GM21381 (cell line): ENCODE measurements at regions not wholly inside any gene's neighbourhood (a gene's known extent, or its start where the extent isn't known, plus 50 kb on each side); places are given as distances from the start of the nearest gene placed in this dataset.
"Not testable (repeated sequence)": the region's sequence is repeated elsewhere in the genome, so short reads cannot be mapped to it uniquely, and the experiment has no call there.

ENCODE experiments used
- ATAC-seq: cut with Tn5 transposase; IDR thresholded peaks from one replicate; pipeline ENCODE4 v1.9.1; 2021; ENCODE audit warnings: mild to moderate bottlenecking, moderate library complexity; ENCODE audit not compliant: unreplicated experiment

DNA sequence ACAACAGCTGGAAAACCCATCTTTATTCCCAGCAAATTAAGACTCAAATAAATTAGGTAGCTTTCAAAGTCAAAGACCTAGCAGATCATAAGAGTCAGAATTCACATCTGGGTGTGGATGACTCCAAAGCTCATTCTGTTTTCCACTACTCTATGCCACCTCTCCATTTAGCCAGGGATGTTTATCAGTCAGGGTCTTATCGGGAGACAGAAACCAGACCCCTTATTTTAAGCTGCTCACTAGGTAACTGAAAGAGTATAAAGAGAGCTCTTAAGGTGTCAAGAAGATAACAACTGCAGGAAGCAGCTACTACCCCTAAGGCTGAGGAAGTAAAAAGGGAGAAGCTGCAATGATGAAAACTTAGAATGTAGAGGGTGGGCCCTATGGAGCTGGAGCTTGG lies 333.7 kb upstream of the KLF3 start:
- ATAC-seq = no peak

- ATAC-seq = no peak
Measured at GRCh38 chr4:38330936-38331335, 333.1 kb upstream of the KLF3 start.

GRCh38 chr4:38332699-38333098 lies 331.3 kb upstream of the KLF3 start:
- no peak for ATAC-seq

DNA sequence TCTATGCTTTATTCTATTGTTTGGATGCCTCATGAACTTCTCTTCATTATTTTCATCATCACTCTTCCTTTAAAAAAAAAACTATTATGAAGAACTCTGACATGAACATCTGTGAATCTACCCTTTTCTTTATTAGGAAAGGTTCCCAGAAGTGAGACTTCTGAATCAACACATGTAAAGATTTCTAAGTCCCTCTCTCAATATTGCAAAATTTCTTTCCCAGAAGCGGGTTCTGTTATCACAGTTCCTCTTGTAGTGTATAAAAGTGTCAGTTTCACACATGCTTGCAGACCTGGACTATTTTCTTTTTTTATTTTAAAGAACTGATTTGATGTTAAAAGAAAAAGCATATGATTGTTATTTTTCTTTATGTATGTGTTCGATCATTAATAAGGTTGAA lies 330.8 kb upstream of the KLF3 start:
- no peak for ATAC-seq

- no peak for ATAC-seq
Measured at GRCh38 chr4:38334791-38335190, 329.2 kb upstream of the KLF3 start.

GRCh38 chr4:38338939-38339338 lies 325.1 kb upstream of the KLF3 start:
- not testable (repeated sequence) for ATAC-seq

DNA sequence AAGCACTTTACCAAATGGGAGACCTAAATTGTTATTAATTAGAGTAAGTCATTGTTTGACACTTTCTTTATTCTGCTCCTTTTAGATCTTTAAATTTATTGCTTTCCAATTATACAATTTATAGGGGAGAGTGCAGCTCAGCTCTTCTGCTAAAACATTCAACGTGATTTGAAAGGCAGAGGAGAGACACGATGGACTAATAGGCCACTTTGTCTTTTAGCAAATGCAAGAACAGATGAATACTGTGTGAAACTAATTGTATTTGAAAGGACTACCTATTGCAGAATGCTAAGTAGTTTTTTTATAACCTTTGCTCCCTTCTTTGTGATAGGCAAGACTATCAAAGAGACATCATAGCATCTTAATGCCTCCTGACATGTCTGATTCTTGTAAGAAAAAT lies 320.4 kb upstream of the KLF3 start:
- no peak for ATAC-seq

DNA sequence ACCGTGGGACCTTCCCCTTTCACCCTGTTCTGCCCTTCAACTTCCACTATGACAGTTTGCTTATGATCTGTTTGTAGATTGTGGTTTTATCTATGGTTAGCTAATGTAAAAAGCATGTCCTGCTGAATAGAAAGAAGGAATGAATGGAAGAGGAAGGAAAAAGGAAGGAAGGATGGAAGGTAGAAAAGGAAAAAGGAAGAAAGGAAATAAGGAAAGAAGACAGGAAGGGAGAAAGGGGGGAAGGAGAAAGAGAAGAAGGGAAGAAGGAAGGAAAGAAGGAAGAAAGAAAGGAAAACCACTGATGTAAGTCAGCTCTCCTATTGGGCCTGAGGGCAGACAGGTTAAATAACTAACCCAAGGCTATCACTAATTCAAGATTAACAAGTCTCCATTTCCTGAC lies 319.1 kb upstream of the KLF3 start:
- ATAC-seq = no peak

DNA sequence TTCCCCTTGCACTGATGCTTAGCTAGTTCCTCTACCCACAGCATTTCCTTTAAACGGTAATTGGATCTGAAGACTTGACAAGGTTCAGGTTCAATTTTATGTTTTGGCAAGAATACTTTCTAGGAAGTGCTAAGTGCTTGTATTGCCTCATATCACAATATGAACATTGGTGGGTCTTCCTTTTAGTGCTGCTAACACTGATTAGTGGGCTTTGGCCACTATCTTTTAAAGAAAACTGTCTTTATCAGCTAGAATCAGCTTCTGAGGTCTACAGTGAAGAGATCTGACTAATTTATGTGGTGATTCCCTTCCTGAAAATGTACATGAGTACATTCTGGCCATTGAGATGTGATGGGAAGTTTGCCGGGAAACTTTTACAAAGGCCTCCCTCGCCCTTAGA lies 316.7 kb upstream of the KLF3 start:
- no peak for ATAC-seq

DNA sequence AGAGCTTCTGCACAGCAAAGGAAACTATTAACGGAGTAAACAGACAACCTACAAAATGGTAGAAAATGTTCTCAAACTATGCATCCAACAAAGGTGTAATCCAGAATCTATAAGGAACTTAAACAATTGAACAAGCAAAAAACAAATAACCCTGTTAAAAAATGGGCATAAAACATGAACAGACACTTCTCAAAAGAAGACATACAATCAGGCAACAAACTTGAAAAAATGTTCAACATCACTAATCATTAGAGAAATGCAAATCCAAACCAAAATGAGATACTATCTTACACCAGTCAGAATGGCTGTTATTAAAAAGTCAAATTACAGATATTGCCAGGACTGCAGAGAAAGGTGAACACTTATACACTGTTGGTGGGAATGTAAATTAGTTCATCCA lies 309.6 kb upstream of the KLF3 start:
- ATAC-seq = no peak

DNA sequence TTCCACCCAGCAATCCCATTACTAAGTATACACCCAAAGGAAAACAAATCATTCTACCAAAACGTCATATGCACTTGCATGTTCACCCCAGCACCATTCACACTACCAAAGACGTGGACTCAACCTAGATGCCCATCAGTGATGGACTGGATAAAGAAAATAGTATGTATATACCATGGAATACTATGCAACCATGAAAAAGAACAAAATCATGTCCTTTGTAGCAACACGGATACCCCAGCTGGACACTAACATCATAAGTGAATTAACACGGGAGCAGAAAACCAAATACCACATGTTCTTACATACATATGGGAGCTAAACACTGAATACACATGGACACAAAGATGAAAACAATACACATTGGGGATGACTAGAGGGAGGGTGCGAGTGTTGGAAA lies 309.1 kb upstream of the KLF3 start:
- no peak for ATAC-seq

DNA sequence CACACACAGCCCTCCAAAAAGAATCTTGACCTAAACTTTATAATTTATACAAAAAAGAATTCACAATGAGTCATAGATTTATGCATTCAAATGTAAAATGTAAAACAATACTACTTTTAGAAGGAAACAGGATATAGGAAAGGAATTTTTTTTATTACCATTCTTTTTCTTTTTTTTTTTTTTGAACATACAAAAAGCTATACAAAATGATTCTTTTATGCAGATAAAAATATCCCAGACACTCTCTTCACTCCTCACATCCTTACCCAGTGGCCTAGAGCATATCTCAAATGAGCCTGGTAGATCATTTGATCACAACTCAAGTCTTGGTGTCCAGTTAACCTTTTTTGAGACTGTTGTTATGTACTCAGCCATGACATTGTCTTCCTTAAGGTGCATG lies 307.3 kb upstream of the KLF3 start:
- ATAC-seq = no peak

DNA sequence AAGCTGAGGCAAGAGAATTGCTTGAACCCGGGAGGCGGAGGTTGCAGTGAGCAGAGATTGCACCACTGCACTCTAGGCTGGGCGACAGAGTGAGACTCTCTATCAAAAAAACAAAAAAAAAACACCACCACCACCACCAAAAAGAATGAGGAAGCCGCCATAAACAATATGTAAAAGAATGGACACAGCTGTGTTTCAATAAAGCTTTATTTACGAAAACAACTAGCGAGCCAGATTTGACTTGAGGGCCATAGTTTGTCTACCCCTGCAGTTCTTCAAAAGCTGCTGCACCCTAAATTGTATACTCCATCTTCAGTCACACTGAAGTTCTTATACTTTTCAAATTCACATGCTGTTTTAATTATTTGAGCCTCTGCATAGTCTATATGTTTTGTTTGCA lies 306.5 kb upstream of the KLF3 start:
- no peak for ATAC-seq

DNA sequence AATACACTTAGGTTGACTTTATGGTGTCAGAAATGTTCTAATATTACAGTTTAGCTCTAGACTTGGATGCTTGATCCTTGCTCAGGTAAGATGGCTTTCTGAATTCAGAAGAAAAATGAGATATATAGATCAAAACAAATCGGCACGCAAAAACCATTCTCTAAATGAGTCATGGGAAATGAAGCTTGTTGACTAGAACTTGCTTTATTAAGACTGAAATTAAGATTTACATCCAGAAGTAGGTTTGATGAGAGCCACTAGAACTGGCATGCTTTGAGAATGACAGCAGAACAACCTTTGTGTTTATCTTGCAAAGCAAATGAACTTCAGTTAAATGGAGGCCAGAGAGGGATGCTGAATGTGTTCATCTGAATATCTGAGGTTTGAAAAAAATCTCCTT lies 304.9 kb upstream of the KLF3 start:
- ATAC-seq = no peak

GRCh38 chr4:38360201-38360600 lies 303.8 kb upstream of the KLF3 start:
- no peak for ATAC-seq

DNA sequence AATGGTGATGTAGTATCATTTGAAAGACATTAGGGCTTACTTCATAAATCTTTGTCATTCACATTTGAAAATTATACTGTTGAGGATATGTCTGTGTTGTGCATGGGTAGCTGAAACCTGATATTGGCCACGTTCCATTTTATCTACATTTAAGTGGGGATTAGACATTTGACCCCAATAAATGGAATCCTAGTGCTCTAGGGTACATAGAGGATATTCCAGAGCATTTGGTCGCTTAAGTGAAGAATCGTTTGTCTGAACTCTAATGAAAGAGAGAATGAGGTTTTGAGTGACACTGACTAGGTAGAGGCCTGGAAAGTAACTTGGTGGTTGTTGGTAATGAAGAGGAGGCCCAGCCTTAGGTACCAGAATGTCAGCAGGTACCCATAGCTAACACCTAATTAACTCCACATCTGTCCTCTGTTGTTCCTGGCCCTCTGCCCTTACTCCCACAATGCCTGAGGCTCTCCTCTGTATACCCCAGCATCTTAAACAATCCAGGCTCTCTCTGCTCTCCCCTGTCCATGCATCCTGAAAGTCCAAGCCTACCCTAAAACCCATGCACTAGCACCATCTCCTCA lies 299.5 kb upstream of the KLF3 start:
- no peak for ATAC-seq

GRCh38 chr4:38365261-38365660 lies 298.7 kb upstream of the KLF3 start:
- ATAC-seq = no peak

GRCh38 chr4:38365748-38366310 lies 298.2 kb upstream of the KLF3 start:
- ATAC-seq = no peak

- ATAC-seq = no peak
Measured at GRCh38 chr4:38366456-38366855, 297.5 kb upstream of the KLF3 start.

DNA sequence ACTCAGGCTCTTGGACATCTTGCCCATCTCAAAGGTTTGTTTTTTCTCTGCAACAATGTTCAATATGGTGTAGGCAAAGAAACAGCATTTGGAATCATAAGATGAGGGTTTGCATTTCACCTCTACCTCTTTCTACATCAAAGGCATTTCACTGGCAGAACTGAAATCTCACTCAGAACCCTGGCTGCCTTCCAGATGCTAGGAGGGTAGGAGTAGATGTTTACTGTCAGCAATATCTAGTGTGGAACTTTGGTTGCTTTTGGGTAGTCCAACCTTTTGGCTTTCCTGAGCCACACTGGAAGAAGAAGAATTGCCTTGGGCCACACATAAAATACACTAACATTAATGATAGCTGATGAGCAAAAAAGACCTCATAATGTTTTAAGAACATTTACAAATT lies 297.0 kb upstream of the KLF3 start:
- ATAC-seq = no peak

DNA sequence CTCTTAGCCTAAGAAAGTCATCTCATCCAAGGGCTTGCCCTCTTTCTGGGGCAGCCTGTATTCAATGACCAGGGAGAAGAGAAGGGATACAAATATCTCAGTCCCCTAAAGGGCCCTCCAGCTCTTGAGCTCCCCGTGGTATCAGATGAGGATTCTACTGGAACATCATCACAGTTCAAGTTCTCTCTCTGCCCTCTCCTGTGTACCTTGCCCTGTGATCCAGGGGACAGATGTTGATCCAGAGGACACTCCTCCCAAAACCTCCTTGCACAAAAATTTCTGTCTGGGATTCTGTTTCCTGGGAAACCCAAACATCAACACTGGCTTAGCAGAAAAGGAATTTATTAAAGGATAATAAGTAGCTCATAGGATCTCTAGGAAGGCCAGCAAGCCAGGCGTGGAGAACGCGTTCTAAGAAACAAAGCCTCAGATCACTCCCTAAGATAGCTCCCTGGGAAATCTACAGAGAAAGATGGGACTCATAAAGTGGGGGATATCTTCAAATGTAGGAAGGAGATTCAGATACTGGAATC lies 296.3 kb upstream of the KLF3 start:
- no peak for ATAC-seq

GRCh38 chr4:38368613-38369012 lies 295.4 kb upstream of the KLF3 start:
- no peak for ATAC-seq

GRCh38 chr4:38371391-38371851 lies 292.6 kb upstream of the KLF3 start:
- no peak for ATAC-seq
